ENCODE measurements at regions not wholly inside any gene's neighbourhood (a gene's known extent, or its start where the extent isn't known, plus 50 kb on each side); places are given as distances from the start of the nearest gene placed in this dataset.

DNA sequence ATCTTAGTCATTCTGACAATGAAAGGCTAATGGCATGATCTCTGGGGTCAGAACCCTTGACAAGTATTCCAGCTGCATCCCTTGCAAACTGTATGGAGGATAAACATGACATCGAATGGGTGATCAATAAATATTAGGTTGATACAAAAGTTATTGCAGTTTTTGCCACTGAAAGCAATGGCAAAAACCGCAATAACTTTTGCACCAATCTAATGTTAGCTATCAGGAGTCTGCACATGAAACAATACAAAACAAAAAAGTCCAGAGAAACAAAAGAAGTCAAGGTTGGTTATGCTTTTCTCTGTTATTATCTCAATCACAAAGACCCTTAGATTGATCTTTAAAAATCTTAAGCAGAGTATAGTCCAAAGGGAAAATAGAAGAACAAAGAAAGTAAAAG, 292.7 kb downstream of the DUSP10 start:
- H3K4me3 ChIP-seq (ENCODE audit: low read length), result no peak overlapping the region
- DNase-seq (ENCODE audit: low read depth), result no peak
- TF ChIP-seq, protein P1, sequence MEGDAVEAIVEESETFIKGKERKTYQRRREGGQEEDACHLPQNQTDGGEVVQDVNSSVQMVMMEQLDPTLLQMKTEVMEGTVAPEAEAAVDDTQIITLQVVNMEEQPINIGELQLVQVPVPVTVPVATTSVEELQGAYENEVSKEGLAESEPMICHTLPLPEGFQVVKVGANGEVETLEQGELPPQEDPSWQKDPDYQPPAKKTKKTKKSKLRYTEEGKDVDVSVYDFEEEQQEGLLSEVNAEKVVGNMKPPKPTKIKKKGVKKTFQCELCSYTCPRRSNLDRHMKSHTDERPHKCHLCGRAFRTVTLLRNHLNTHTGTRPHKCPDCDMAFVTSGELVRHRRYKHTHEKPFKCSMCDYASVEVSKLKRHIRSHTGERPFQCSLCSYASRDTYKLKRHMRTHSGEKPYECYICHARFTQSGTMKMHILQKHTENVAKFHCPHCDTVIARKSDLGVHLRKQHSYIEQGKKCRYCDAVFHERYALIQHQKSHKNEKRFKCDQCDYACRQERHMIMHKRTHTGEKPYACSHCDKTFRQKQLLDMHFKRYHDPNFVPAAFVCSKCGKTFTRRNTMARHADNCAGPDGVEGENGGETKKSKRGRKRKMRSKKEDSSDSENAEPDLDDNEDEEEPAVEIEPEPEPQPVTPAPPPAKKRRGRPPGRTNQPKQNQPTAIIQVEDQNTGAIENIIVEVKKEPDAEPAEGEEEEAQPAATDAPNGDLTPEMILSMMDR (conservative IDR thresholded peaks at IDR 0.05; ENCODE audit: low read depth, low read length), result no peak

DNA sequence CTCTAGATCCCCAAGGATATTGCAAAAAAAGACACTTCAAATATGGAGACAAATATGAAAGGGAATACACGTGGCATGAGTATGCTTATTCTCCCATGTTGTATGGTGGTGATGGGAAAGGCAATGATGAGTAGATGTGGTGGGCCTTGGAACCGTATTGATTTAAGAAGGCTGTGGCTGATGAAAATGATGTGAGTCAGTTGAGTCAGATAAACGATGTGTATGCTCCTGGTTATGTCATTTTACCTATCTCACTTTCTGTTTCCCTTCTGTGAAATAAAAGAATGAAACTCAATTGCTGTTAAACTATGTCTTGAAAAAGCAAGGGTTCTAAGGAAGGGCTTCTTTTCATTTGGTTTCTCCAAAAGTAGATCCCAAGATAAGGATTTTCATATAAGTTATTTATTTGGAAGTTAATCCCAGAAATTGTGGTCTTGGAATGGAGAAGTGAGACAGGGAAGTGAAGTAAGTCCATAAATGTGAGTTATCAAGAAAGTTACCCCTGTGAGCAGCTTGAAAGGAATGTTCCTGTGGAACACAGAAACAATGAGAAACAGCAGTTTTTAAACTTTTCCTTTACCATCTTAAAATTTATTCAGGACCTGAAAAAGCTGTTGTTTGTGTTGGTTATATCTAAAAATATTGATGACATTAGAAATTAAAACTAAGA, 292.0 kb downstream of the DUSP10 start:
- TF ChIP-seq, protein P1 (conservative IDR thresholded peaks at IDR 0.05; ENCODE audit: low read depth, low read length), result no peak
- no peak for DNase-seq (ENCODE audit: low read depth)
- no peak overlapping the region for H3K4me3 ChIP-seq (ENCODE audit: low read length)

DNA sequence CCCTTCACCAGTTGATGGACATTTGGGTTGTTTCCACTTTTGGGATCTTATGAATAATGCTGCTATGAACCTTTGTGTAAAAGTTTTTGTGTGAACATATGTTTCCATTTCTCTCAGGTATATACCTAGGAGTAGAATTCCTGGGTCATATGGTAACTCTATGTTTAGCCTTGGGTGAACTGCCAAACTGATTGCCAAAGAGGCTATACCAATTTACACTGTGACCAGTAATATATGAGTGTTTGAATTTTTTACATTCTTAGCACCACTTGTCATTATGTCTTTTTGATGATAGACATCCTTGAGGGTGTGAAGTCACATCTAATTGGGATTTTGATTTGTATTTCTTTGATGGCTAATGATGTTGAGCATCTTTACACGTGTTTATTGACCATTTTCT, 290.1 kb downstream of the DUSP10 start:
- DNase-seq (ENCODE audit: low read depth), result no peak
- TF ChIP-seq, protein P1 (conservative IDR thresholded peaks at IDR 0.05; ENCODE audit: low read depth, low read length), result no peak
- H3K4me3 ChIP-seq (ENCODE audit: low read length), result no peak overlapping the region

DNA sequence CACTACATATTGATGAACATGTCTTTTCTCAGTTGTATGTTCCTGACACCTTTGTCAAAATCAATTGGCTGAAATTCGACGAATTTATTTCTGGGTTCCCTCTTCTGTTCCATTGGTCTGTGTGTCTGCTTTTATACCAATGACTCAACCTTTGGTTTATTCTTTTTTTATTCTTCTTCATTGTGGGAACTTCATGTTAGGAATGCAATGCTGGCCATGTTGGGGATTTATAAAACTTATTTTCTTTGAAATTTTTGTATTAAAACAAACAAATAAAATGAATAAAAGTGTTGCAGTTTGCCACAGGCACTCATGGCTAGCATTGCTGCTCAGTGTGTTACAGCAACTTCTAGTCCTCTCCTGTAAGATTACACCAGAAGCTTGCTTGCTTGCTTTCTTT, 287.8 kb downstream of the DUSP10 start:
- H3K4me3 ChIP-seq (ENCODE audit: low read length), result no peak overlapping the region
- TF ChIP-seq, protein P1 (conservative IDR thresholded peaks at IDR 0.05; ENCODE audit: low read depth, low read length), result no peak
- no peak for DNase-seq (ENCODE audit: low read depth)

DNA sequence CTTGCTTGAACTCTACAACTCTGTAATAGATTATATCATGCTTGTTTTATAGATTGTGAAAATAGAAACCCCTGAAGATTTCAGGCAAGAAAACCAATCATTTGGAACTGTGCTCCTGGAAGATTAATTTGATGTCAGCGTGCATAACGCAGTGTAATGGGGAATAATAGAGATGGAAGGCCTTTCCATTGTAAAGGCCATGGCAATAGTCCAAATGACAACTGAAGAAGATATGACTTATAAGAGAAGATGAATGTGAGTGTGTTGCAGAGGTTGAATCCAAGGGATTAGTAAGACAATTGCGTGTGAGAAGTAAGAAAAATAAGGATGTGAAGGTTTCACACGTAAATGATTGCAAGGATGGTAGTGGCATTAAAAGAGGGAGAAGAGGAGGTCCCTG, 285.0 kb downstream of the DUSP10 start:
- TF ChIP-seq, protein P1 (conservative IDR thresholded peaks at IDR 0.05; ENCODE audit: low read depth, low read length), result no peak
- DNase-seq (ENCODE audit: low read depth), result no peak
- H3K4me3 ChIP-seq (ENCODE audit: low read length), result no peak overlapping the region

DNA sequence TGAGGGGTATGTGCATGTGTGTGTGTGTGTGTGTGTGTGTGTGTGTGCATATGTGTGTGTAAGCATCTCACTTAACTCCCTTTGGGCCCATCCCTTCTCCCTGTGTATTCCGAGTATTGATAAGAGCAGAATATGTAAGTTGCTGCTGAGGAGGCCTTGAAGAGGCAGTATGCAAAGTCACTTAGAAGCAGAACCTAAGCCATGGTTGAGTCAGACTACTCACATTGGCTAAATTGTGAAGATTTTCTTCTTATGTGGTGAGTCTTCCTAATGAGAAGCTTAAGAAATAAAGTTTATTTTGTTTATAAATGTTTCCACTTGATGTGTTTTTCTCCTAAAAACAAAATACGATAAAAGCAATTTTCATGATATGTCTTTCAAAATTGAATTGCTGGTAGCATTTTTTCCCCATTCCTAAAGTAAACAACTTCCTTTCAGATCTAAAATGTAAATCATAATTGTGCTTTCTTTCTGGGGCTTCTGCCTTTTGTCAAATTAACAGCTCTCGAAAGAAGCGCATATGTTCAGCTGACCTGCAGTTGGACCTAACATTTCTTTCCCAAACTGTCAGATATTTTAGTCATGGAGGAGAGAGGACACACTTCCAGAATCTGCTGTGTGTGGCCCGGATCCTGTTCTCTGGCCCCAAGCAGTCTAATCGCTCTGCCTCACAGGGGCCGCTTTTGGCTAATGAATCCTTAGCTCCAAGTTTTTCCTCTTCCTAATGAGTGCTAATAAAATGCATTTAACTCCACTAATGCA, 284.0 kb downstream of the DUSP10 start:
- H3K4me3 ChIP-seq (ENCODE audit: low read length), result no peak overlapping the region
- DNase-seq (ENCODE audit: low read depth), result no peak
- TF ChIP-seq, protein P1 (conservative IDR thresholded peaks at IDR 0.05; ENCODE audit: low read depth, low read length), result no peak

All from retinal pigment epithelial cell (primary cell).